GM12878 (cell line): ENCODE measurements at regions not wholly inside any gene's neighbourhood (a gene's known extent, or its start where the extent isn't known, plus 50 kb on each side); places are given as distances from the start of the nearest gene placed in this dataset.

Experiments
- MTA2 ChIP-seq: fragments of 450-650 bp; IDR thresholded peaks from 2 replicates; pipeline ENCODE4 v1.6.1; 2016; ENCODE audit warnings: low read depth, mild to moderate bottlenecking, moderate library complexity
- MYC ChIP-seq: IDR thresholded peaks from 2 replicates; pipeline ENCODE4 v1.6.1; 2011; ENCODE audit warnings: mild to moderate bottlenecking, low read length, moderate library complexity, inconsistent platforms; ENCODE audit not compliant: insufficient read depth, insufficient replicate concordance, insufficient read length, severe bottlenecking
- NFIC ChIP-seq: IDR thresholded peaks from 2 replicates; pipeline ENCODE4 v1.6.1; 2012; ENCODE audit warnings: low read depth, mild to moderate bottlenecking, inconsistent platforms, low read length, moderate library complexity
- NFYA ChIP-seq: IDR thresholded peaks from 2 replicates; pipeline ENCODE4 v1.6.1; 2011; ENCODE audit warnings: low read depth, mild to moderate bottlenecking, low read length, improper control_type of control experiment, borderline replicate concordance
- POU2F2 ChIP-seq: IDR thresholded peaks from 3 replicates; pipeline ENCODE4 v1.6.1; 2011; ENCODE audit warnings: low read depth, mild to moderate bottlenecking, low read length, borderline replicate concordance
- RFX5 ChIP-seq: IDR thresholded peaks from 2 replicates; pipeline ENCODE4 v1.6.1; 2011; ENCODE audit warnings: low read depth, low read length, improper control_type of control experiment
- TAF1 ChIP-seq: IDR thresholded peaks from 2 replicates; pipeline ENCODE4 v1.6.1; 2011; ENCODE audit warnings: mild to moderate bottlenecking, low read depth, low read length, borderline replicate concordance
- TF ChIP-seq, protein P1 (sequence below): IDR thresholded peaks from 2 replicates; pipeline ENCODE4 v1.6.1; 2011; ENCODE audit warnings: low read depth, mild to moderate bottlenecking, low read length, moderate library complexity, borderline replicate concordance; ENCODE audit errors: extremely low read depth
- TF ChIP-seq, protein P2 (sequence below), 3 experiments: IDR thresholded peaks in 2 of 3; conservative IDR thresholded peaks in 1 of 3; 2 replicates each; pipeline ENCODE4 v1.5.1; 2011; ENCODE audit warnings: low read depth in 3 of 3, low read length in 3 of 3, mild to moderate bottlenecking in 3 of 3, control low read depth in 2 of 3, moderate library complexity in 2 of 3, inconsistent platforms in 1 of 3, mixed read lengths in 1 of 3; ENCODE audit not compliant: control insufficient read depth in 2 of 3, insufficient read depth in 1 of 3; ENCODE audit errors: extremely low read depth in 1 of 3
- TF ChIP-seq, protein P3 (sequence below): fragments of 450-650 bp; IDR thresholded peaks from 2 replicates; pipeline ENCODE4 v1.6.1; 2016; ENCODE audit warnings: mild to moderate bottlenecking, moderate library complexity, borderline replicate concordance

DNA sequence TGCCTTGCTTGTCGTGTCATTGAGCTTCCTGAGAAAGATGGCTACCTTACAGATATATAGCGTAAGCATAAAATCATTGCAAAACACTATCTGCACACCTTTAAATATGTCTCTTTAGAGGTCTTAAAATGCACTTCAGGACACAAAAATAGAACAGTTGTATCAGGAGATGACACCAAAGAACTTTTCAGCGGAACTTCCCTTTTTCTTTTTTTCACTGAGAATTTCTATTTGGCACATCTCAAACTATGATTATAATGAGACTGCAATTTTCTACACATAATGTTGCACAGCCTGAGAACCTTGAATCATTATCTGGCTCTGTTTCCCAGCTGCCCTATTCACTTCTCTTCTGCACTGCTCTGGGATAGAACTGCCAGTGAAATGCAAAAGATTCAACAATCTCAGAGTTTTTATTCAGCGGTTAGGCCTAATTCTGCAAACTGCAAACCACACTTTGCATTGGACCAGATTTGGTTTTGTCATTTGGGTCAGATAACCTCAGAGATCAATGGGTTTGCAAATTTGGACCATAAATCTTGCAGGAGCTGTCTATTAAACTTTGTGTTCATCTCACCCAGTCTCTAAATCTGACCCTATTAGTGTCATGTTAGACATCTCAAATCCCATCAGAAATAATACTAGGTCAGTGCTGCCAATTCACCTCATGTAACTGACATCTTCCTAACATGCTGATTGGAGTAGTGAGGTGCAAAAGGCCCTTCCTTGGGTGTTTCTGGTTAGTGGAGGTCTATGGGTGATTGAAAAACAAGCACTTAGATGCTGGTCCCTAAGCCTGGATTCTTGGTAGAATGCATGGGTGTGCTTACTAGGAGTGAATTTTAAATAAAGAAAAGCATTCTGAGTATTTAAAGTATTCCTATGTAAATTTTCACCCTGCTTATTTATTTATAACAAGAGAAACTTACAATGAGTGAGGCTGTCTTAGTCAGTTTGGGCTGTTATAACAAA, 382.7 kb downstream of the UTRN start:
- TF ChIP-seq, protein P1, sequence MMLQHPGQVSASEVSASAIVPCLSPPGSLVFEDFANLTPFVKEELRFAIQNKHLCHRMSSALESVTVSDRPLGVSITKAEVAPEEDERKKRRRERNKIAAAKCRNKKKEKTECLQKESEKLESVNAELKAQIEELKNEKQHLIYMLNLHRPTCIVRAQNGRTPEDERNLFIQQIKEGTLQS: no peak
- TF ChIP-seq TAF1 (no peak), MTA2 (no peak), MYC (no peak), NFYA (no peak), RFX5 (no peak), NFIC (no peak), POU2F2 (no peak)
- TF ChIP-seq, protein P2, sequence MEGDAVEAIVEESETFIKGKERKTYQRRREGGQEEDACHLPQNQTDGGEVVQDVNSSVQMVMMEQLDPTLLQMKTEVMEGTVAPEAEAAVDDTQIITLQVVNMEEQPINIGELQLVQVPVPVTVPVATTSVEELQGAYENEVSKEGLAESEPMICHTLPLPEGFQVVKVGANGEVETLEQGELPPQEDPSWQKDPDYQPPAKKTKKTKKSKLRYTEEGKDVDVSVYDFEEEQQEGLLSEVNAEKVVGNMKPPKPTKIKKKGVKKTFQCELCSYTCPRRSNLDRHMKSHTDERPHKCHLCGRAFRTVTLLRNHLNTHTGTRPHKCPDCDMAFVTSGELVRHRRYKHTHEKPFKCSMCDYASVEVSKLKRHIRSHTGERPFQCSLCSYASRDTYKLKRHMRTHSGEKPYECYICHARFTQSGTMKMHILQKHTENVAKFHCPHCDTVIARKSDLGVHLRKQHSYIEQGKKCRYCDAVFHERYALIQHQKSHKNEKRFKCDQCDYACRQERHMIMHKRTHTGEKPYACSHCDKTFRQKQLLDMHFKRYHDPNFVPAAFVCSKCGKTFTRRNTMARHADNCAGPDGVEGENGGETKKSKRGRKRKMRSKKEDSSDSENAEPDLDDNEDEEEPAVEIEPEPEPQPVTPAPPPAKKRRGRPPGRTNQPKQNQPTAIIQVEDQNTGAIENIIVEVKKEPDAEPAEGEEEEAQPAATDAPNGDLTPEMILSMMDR (IDR thresholded peaks at IDR 0.05 in 2 of 3, conservative IDR thresholded peaks at IDR 0.05 in 1 of 3; ENCODE audit: control insufficient read depth in 2 of 3, extremely low read depth in 1 of 3, insufficient read depth in 1 of 3, low read depth in 3 of 3, low read length in 3 of 3): no peak
- TF ChIP-seq, protein P3, sequence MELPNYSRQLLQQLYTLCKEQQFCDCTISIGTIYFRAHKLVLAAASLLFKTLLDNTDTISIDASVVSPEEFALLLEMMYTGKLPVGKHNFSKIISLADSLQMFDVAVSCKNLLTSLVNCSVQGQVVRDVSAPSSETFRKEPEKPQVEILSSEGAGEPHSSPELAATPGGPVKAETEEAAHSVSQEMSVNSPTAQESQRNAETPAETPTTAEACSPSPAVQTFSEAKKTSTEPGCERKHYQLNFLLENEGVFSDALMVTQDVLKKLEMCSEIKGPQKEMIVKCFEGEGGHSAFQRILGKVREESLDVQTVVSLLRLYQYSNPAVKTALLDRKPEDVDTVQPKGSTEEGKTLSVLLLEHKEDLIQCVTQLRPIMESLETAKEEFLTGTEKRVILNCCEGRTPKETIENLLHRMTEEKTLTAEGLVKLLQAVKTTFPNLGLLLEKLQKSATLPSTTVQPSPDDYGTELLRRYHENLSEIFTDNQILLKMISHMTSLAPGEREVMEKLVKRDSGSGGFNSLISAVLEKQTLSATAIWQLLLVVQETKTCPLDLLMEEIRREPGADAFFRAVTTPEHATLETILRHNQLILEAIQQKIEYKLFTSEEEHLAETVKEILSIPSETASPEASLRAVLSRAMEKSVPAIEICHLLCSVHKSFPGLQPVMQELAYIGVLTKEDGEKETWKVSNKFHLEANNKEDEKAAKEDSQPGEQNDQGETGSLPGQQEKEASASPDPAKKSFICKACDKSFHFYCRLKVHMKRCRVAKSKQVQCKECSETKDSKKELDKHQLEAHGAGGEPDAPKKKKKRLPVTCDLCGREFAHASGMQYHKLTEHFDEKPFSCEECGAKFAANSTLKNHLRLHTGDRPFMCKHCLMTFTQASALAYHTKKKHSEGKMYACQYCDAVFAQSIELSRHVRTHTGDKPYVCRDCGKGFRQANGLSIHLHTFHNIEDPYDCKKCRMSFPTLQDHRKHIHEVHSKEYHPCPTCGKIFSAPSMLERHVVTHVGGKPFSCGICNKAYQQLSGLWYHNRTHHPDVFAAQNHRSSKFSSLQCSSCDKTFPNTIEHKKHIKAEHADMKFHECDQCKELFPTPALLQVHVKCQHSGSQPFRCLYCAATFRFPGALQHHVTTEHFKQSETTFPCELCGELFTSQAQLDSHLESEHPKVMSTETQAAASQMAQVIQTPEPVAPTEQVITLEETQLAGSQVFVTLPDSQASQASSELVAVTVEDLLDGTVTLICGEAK: no peak
